Neural progenitor cell (in vitro differentiated cells): ENCODE measurements at regions not wholly inside any gene's neighbourhood (a gene's known extent, or its start where the extent isn't known, plus 50 kb on each side); places are given as distances from the start of the nearest gene placed in this dataset.

Experiments used
- EZH2 ChIP-seq: fragments of 200-600 bp; sonication (generic); IDR thresholded peaks from 2 replicates; pipeline ENCODE4 v1.6.1; 2017; ENCODE audit warnings: antibody characterized with exemption, mild to moderate bottlenecking, moderate library complexity
- EZH2phosphoT487 ChIP-seq: fragments of 200-600 bp; sonication (generic); IDR thresholded peaks from 2 replicates; pipeline ENCODE4 v1.6.1; 2017; ENCODE audit warnings: antibody characterized with exemption

GRCh38 chr11:41971592-41971991 lies 512.1 kb upstream of the LRRC4C start:
- TF ChIP-seq EZH2: no peak
- TF ChIP-seq EZH2phosphoT487: no peak
